ENCODE measurements at regions not wholly inside any gene's neighbourhood (a gene's known extent, or its start where the extent isn't known, plus 50 kb on each side); places are given as distances from the start of the nearest gene placed in this dataset.

DNA sequence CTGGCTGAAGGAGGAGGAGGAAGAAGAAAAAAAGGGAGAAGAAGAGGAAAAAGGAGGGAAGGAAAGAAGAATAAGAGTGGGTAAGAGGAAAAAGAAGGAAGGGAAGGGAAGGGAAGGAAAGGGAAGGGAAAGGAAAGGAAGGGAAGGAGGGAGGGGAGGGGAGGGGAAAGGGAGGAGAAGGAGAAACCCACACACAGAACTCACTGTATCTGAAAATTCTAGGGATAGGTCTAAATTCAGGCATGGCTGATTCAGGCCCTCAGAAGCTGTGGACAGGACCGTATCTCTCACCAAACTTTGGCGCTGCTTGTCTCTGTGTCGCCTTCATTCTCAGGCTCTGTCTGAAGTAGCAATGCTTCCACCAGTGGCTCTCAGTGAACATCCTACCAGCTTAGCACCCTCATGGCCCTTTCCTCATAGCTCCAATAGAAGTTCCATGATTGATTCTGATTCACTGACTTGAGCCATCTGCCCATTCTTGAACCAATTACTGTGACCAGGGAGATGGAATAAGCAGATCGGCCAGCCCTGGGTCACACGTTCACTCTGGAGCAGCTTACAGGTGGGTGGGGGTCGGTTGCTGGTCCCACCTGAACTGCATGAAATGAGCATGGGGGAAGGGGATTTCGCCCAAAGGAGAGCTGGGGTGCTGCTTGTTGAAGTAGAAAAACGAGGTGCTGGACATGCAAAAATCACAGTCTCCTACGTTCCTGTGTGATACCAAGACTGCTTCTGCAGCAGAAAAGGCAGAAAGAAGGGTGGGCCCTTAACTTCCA, 59.7 kb downstream of the TTC32 start:
- TF ChIP-seq, protein P1, sequence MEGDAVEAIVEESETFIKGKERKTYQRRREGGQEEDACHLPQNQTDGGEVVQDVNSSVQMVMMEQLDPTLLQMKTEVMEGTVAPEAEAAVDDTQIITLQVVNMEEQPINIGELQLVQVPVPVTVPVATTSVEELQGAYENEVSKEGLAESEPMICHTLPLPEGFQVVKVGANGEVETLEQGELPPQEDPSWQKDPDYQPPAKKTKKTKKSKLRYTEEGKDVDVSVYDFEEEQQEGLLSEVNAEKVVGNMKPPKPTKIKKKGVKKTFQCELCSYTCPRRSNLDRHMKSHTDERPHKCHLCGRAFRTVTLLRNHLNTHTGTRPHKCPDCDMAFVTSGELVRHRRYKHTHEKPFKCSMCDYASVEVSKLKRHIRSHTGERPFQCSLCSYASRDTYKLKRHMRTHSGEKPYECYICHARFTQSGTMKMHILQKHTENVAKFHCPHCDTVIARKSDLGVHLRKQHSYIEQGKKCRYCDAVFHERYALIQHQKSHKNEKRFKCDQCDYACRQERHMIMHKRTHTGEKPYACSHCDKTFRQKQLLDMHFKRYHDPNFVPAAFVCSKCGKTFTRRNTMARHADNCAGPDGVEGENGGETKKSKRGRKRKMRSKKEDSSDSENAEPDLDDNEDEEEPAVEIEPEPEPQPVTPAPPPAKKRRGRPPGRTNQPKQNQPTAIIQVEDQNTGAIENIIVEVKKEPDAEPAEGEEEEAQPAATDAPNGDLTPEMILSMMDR (IDR thresholded peaks at IDR 0.05): no peak
- TF ChIP-seq POLR2A (IDR thresholded peaks at IDR 0.05) (no peak), POLR2AphosphoS5 (IDR thresholded peaks at IDR 0.05) (no peak), EP300 (IDR thresholded peaks at IDR 0.05) (no peak)

Measured in upper lobe of left lung (tissue), 4 donors.